H1 (cell line): ENCODE measurements at regions not wholly inside any gene's neighbourhood (a gene's known extent, or its start where the extent isn't known, plus 50 kb on each side); places are given as distances from the start of the nearest gene placed in this dataset.

Source experiments
- EGR1 ChIP-seq: IDR thresholded peaks from 2 replicates; pipeline ENCODE4 v1.6.1; 2011; ENCODE audit warnings: low read depth, low read length, borderline replicate concordance
- GTF2F1 ChIP-seq: IDR thresholded peaks from 2 replicates; pipeline ENCODE4 v1.6.1; 2012; ENCODE audit warnings: low read depth, low read length, improper control_type of control experiment, borderline replicate concordance
- JUND ChIP-seq: IDR thresholded peaks from 2 replicates; pipeline ENCODE4 v1.6.1; 2011; ENCODE audit warnings: mild to moderate bottlenecking, improper control_type of control experiment, low read length
- TBP ChIP-seq: IDR thresholded peaks from 2 replicates; pipeline ENCODE4 v1.6.1; 2011; ENCODE audit warnings: low read depth, low read length, improper control_type of control experiment
- ZNF274 ChIP-seq: IDR thresholded peaks from 2 replicates; pipeline ENCODE4 v1.7.0; 2012; ENCODE audit warnings: low read length, borderline replicate concordance; ENCODE audit errors: extremely low read depth
- TF ChIP-seq, protein P1 (sequence below), 3 experiments: IDR thresholded peaks; 1 replicate in 2 of 3; 2 replicates in 1 of 3; pipeline versions ENCODE4 v1.5.1 to v1.6.1; 2011; ENCODE audit warnings: low read length in 3 of 3, mild to moderate bottlenecking in 3 of 3, inconsistent platforms in 2 of 3, low read depth in 1 of 3, moderate library complexity in 1 of 3; ENCODE audit not compliant: insufficient read depth in 1 of 3; ENCODE audit errors: control extremely low read depth in 1 of 3
- TF ChIP-seq, protein P2 (sequence below): IDR thresholded peaks from 2 replicates; pipeline ENCODE4 v1.6.1; 2012; ENCODE audit warnings: inconsistent platforms
- TF ChIP-seq, protein P3 (sequence below): IDR thresholded peaks from 2 replicates; pipeline ENCODE4 v1.6.1; 2011; ENCODE audit warnings: low read length, improper control_type of control experiment

DNA sequence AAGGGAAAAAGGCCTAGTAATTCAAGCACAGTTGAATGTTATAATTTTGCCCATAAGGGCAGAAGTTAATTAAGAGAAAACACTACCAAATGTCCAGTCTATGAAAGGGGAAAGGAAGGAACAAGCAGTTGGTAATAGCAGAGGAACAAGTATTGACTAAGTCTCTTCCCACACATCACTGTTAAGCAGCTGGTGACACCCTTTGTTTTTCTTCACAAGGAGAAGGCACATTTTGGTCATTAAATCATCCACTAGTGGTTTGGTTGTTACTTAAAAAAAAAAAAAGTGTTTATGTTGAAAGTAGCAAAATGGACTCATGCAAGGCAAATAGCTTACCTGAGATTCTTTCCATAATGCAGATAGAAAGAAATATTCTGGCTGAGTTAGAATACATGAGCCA is 321.4 kb upstream of the NECTIN3 start:
- TF ChIP-seq, protein P1, sequence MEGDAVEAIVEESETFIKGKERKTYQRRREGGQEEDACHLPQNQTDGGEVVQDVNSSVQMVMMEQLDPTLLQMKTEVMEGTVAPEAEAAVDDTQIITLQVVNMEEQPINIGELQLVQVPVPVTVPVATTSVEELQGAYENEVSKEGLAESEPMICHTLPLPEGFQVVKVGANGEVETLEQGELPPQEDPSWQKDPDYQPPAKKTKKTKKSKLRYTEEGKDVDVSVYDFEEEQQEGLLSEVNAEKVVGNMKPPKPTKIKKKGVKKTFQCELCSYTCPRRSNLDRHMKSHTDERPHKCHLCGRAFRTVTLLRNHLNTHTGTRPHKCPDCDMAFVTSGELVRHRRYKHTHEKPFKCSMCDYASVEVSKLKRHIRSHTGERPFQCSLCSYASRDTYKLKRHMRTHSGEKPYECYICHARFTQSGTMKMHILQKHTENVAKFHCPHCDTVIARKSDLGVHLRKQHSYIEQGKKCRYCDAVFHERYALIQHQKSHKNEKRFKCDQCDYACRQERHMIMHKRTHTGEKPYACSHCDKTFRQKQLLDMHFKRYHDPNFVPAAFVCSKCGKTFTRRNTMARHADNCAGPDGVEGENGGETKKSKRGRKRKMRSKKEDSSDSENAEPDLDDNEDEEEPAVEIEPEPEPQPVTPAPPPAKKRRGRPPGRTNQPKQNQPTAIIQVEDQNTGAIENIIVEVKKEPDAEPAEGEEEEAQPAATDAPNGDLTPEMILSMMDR (IDR thresholded peaks at IDR 0.05; ENCODE audit: control extremely low read depth in 1 of 3, insufficient read depth in 1 of 3, low read depth in 1 of 3, low read length in 3 of 3) = no peak
- TF ChIP-seq, protein P2, sequence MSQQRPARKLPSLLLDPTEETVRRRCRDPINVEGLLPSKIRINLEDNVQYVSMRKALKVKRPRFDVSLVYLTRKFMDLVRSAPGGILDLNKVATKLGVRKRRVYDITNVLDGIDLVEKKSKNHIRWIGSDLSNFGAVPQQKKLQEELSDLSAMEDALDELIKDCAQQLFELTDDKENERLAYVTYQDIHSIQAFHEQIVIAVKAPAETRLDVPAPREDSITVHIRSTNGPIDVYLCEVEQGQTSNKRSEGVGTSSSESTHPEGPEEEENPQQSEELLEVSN = no peak
- TF ChIP-seq ZNF274 (no peak), GTF2F1 (no peak), EGR1 (no peak), TBP (no peak), JUND (no peak)
- TF ChIP-seq, protein P3, sequence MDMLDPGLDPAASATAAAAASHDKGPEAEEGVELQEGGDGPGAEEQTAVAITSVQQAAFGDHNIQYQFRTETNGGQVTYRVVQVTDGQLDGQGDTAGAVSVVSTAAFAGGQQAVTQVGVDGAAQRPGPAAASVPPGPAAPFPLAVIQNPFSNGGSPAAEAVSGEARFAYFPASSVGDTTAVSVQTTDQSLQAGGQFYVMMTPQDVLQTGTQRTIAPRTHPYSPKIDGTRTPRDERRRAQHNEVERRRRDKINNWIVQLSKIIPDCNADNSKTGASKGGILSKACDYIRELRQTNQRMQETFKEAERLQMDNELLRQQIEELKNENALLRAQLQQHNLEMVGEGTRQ = no peak
